ENCODE measurements at regions not wholly inside any gene's neighbourhood (a gene's known extent, or its start where the extent isn't known, plus 50 kb on each side); places are given as distances from the start of the nearest gene placed in this dataset.

DNA sequence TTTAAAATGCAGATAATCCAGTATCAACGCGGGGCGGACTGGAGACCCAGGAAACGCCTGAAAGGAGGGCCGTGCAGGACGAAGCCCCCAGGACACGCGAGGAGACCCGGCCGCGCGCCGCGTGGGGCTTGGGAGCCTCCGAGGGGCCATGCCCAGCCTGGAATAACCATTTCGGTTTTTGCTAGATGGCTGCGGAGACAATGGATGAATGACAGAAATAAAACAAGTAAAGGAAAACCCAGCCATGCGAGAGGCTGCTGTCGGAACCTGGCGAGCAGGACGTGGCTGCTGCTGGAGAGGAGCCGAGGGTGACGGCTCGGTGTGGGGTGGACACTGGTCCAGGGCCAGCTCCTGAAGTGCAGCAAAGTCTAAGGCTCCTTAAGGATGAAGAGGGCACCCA is 227.2 kb upstream of the ADARB2 start:
- DNase-seq (ENCODE audit: low read depth), result no peak
- no peak overlapping the region for H3K4me3 ChIP-seq (ENCODE audit: low read length)
- TF ChIP-seq, protein P1, sequence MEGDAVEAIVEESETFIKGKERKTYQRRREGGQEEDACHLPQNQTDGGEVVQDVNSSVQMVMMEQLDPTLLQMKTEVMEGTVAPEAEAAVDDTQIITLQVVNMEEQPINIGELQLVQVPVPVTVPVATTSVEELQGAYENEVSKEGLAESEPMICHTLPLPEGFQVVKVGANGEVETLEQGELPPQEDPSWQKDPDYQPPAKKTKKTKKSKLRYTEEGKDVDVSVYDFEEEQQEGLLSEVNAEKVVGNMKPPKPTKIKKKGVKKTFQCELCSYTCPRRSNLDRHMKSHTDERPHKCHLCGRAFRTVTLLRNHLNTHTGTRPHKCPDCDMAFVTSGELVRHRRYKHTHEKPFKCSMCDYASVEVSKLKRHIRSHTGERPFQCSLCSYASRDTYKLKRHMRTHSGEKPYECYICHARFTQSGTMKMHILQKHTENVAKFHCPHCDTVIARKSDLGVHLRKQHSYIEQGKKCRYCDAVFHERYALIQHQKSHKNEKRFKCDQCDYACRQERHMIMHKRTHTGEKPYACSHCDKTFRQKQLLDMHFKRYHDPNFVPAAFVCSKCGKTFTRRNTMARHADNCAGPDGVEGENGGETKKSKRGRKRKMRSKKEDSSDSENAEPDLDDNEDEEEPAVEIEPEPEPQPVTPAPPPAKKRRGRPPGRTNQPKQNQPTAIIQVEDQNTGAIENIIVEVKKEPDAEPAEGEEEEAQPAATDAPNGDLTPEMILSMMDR (conservative IDR thresholded peaks at IDR 0.05; ENCODE audit: low read length), result no peak

DNA sequence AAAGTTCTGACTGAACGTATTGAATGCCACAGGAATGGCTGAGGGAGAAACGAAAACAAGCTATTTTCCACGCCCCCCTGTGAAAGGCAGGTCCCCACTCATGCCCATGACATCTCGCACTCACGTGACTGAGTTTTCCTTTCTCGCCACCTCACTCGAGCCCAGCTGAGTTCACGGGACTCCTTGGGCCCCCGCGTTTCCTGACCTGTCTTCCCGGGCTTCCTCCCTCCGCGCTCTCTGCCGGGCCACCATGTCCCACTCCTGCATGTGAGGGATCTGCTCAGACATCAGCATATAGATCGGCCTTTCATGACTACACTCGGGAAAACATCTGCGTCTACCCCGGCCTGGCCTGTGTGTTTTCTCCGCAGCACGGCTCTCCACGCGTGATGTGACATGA is 226.0 kb upstream of the ADARB2 start:
- TF ChIP-seq, protein P1 (conservative IDR thresholded peaks at IDR 0.05; ENCODE audit: low read length), result no peak
- DNase-seq (ENCODE audit: low read depth), result no peak
- no peak overlapping the region for H3K4me3 ChIP-seq (ENCODE audit: low read length)

DNA sequence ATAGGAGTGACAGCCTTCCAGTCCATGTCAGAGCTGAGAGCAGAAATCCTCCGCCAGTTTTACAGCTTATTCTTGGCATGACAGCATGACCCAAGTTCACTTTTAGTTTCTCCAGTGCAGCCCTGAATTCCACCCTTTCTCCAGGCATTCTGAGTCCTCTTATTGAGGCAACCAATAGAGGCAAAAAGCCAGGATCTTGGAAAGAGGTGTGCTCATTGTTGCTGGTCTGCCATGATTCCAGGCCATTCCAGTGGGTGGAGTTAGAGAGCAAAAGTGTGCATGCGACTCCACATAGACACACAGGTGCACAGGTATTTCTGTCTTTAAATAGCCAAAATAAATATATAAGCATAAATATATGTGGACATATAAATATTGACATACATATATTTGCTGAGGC is 224.7 kb upstream of the ADARB2 start:
- TF ChIP-seq, protein P1 (conservative IDR thresholded peaks at IDR 0.05; ENCODE audit: low read length), result no peak
- DNase-seq (ENCODE audit: low read depth), result no peak

DNA sequence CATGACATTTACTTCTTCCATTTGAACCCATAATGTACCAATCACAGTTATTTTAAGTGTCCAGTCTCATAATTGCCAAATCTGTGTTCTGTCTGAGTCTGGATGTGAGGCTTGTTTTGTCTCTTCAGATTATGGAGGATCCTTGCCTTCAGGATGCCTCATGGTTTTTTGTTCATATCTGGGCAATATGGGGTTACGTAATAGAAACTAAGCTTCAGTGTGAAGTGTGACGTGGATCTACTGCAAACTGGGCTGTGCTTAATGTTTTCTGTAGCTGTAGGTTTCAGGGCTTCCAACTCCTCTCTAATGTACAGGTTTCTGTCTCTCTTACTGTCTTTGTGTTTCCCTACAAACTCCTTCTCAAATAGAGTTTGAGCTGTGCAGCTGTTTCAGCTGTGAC is 223.7 kb upstream of the ADARB2 start:
- TF ChIP-seq, protein P1 (conservative IDR thresholded peaks at IDR 0.05; ENCODE audit: low read length), result no peak
- no peak overlapping the region for H3K4me3 ChIP-seq (ENCODE audit: low read length)
- DNase-seq (ENCODE audit: low read depth), result no peak

More for the DNA sequence above, 224.7 kb upstream of the ADARB2 start:
- no peak overlapping the region for H3K4me3 ChIP-seq (ENCODE audit: low read length)

DNA sequence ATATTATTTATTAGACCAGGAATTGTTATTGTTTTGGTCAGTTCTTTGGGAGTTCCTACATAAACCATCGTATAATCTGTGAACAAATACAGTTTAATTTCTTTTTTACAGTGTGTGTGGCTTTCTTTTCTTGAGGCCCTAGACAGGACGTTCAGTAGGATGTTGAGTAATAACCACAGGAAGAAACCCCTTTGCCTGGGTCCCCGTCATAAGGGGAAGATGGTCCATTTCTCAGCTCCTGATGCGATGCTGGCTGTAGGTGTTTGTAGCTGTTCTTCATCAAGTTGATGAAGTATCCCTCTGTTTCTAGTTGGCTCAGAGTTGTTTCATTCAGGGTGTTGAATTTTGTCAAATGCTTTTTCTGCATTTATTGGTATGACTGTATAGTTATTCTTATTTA is 219.7 kb upstream of the ADARB2 start:
- no peak for DNase-seq (ENCODE audit: low read depth)
- no peak overlapping the region for H3K4me3 ChIP-seq (ENCODE audit: low read length)
- TF ChIP-seq, protein P1 (conservative IDR thresholded peaks at IDR 0.05; ENCODE audit: low read length), result no peak

DNA sequence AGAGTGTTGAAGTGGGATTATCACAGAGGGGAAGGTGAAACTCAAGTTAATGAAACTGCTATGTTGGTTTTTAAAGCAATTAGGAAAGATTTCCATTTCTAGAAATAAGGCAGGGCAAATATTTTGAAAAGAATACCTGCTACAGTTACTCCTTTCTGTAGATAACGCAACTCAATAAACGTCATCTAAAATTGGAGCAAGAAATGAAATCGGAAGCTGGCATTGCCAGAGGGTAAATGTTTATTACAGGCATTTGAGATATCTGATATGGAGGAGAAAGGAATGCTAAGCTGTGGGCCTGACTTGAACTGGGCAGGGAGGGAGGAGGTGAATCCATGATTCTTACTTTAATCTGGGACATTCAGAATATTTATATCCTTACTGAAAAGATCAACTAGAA is 217.0 kb upstream of the ADARB2 start:
- TF ChIP-seq, protein P1 (conservative IDR thresholded peaks at IDR 0.05; ENCODE audit: low read length), result no peak
- H3K4me3 ChIP-seq (ENCODE audit: low read length), result no peak overlapping the region
- DNase-seq (ENCODE audit: low read depth), result no peak

DNA sequence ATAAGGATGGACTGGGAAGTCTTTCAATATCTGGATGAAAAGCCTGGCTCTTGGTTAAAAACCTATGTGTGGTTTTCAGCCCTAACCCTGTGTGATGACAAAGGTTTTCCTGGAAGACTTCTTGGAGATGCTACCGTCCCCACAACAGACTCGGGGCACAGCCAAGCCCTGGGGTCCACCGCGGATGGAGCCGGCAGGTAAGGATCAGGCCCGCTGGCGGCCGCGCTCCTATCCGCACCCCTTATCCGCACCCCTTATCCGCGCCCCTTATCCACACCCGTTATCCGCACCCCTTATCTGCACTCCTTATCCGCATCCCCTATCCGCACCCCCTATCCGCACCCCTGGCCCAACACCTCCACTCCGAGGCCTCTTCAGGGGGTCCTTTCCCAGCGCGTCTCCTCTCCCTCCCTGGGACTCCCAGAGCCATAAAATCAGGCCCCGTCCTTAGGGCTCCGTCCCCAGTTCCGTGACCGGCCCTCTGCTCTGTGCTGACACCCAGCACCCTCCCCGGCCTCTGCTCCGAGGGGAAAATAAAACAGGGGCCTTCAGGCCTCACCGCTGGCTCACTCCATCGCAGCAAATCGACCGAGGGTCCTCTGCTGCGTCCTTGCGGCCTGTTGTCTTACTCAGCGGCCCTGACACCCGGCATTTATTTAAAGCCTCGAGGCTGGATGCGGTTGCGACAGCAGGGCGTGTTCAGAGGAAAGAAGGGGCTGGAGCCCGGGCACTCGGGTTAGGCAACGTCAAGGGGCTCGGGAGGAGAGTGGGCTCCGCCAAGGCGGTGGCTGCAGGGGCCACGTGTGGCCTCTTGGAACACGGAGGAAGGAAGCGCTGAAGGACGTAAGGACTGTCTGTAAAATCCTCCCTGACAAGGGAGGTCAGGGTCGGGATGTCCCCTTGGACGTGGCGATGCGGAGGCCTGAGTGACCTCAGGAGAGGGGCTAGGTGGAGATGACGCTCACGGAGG is 215.1 kb upstream of the ADARB2 start:
- no peak for DNase-seq (ENCODE audit: low read depth)
- TF ChIP-seq, protein P1 (conservative IDR thresholded peaks at IDR 0.05; ENCODE audit: low read length), result no peak
- no peak overlapping the region for H3K4me3 ChIP-seq (ENCODE audit: low read length)

Measured in AG10803 (cell line).